ENCODE measurements at regions not wholly inside any gene's neighbourhood (a gene's known extent, or its start where the extent isn't known, plus 50 kb on each side); places are given as distances from the start of the nearest gene placed in this dataset.

GRCh38 chr6:140970485-140970884 lies 1162.2 kb upstream of the GJE1 start:
- no peaks in the 10 kb centered on the region for H3K4me1 ChIP-seq (ENCODE audit: control insufficient read depth, insufficient read depth, low read length)
- DNase-seq, result no peak
- no peak overlapping the region for H3K27ac ChIP-seq (ENCODE audit: low read depth, low read length)
- H3K27me3 ChIP-seq (ENCODE audit: control insufficient read depth, insufficient read depth, low read length, poor library complexity, severe bottlenecking), result no peaks in the 10 kb centered on the region
- Mint-ChIP-seq H3K36me3 (ENCODE audit: low read depth) (no peaks in the 10 kb centered on the region), H3K4me1 (no peaks in the 10 kb centered on the region), H3K27me3 (ENCODE audit: insufficient read depth) (no peaks in the 10 kb centered on the region), H3K9me3 (peaks cover 16% of the 10 kb centered on the region), H3K27ac (no peak overlapping the region), H3K4me3 (no peak overlapping the region)
- H3K36me3 ChIP-seq (ENCODE audit: control insufficient read depth, insufficient read depth, low read length), result no peaks in the 10 kb centered on the region
- H3K9ac ChIP-seq (ENCODE audit: extremely low read depth, low read length, poor library complexity, severe bottlenecking), result no peak overlapping the region
- H3K4me3 ChIP-seq (ENCODE audit: low read length), result no peak overlapping the region
- no peaks in the 10 kb centered on the region for H3K9me3 ChIP-seq (ENCODE audit: control insufficient read depth, low read length)
- TF ChIP-seq CTCF (conservative IDR thresholded peaks at IDR 0.05), result no peak

GRCh38 chr6:140968062-140968461 lies 1164.7 kb upstream of the GJE1 start:
- H3K4me1 Mint-ChIP-seq, result no peaks in the 10 kb centered on the region
- no peak overlapping the region for H3K27ac Mint-ChIP-seq

GRCh38 chr6:140966676-140967075 lies 1166.0 kb upstream of the GJE1 start:
- H3K4me3 Mint-ChIP-seq, result no peak overlapping the region
- H3K9me3 Mint-ChIP-seq, result peaks cover 3% of the 10 kb centered on the region
- TF ChIP-seq CTCF (conservative IDR thresholded peaks at IDR 0.05), result no peak
- H3K27me3 Mint-ChIP-seq (ENCODE audit: insufficient read depth), result no peaks in the 10 kb centered on the region
- Histone ChIP-seq H3K36me3 (ENCODE audit: control insufficient read depth, insufficient read depth, low read length) (no peaks in the 10 kb centered on the region), H3K27me3 (ENCODE audit: control insufficient read depth, insufficient read depth, low read length, poor library complexity, severe bottlenecking) (no peaks in the 10 kb centered on the region), H3K27ac (ENCODE audit: low read depth, low read length) (no peak overlapping the region), H3K4me1 (ENCODE audit: control insufficient read depth, insufficient read depth, low read length) (no peaks in the 10 kb centered on the region), H3K4me3 (ENCODE audit: low read length) (no peak overlapping the region), H3K9me3 (ENCODE audit: control insufficient read depth, low read length) (no peaks in the 10 kb centered on the region), H3K9ac (ENCODE audit: extremely low read depth, low read length, poor library complexity, severe bottlenecking) (no peak overlapping the region)
- no peak overlapping the region for H3K27ac Mint-ChIP-seq
- no peak for DNase-seq
- no peaks in the 10 kb centered on the region for H3K36me3 Mint-ChIP-seq (ENCODE audit: low read depth)
- H3K4me1 Mint-ChIP-seq, result no peaks in the 10 kb centered on the region

More at GRCh38 chr6:140968062-140968461, 1164.7 kb upstream of the GJE1 start:
- Histone ChIP-seq H3K9ac (ENCODE audit: extremely low read depth, low read length, poor library complexity, severe bottlenecking) (no peak overlapping the region), H3K9me3 (ENCODE audit: control insufficient read depth, low read length) (no peaks in the 10 kb centered on the region), H3K27me3 (ENCODE audit: control insufficient read depth, insufficient read depth, low read length, poor library complexity, severe bottlenecking) (no peaks in the 10 kb centered on the region), H3K27ac (ENCODE audit: low read depth, low read length) (no peak overlapping the region), H3K4me1 (ENCODE audit: control insufficient read depth, insufficient read depth, low read length) (no peaks in the 10 kb centered on the region), H3K36me3 (ENCODE audit: control insufficient read depth, insufficient read depth, low read length) (no peaks in the 10 kb centered on the region), H3K4me3 (ENCODE audit: low read length) (no peak overlapping the region)
- Mint-ChIP-seq H3K4me3 (no peak overlapping the region), H3K36me3 (ENCODE audit: low read depth) (no peaks in the 10 kb centered on the region), H3K27me3 (ENCODE audit: insufficient read depth) (no peaks in the 10 kb centered on the region), H3K9me3 (peaks cover 8% of the 10 kb centered on the region)
- DNase-seq, result no peak
- no peak for TF ChIP-seq CTCF (conservative IDR thresholded peaks at IDR 0.05)
- WGBS, 2 experiments (ENCODE audit: insufficient coverage in 1 of 2, insufficient read length in 1 of 2), result 95% methylated on average over 2 of the region's 3 CpGs; no CpG with 5 or more reads in 1 of the 2 experiments

All from endodermal cell (in vitro differentiated cells).